IMR-90 (cell line): ENCODE measurements at regions not wholly inside any gene's neighbourhood (a gene's known extent, or its start where the extent isn't known, plus 50 kb on each side); places are given as distances from the start of the nearest gene placed in this dataset.

ENCODE experiments used
- ATAC-seq: fragments of 200-7000 bp; cut with Tn5 transposase; 2 replicates; pipeline ENCODE4 v1.9.1; 2020; ENCODE audit warnings: low read depth, mild to moderate bottlenecking, moderate library complexity
- BruUV-seq: library from RNA; stranded (reverse); fragments of 400-500 nt; replicated peaks from 2 replicates; lab custom pipeline; 2021; lab: Mats Ljungman, UMichigan
- CTCF ChIA-PET: fragments of 300-600 bp; formaldehyde crosslinking; extraction: SDS; loops from one replicate; lab custom pipeline; 2021; ENCODE audit warnings: antibody characterized with exemption; lab: Yijun Ruan, JAX
- POLR2A ChIA-PET: fragments of 300-600 bp; sonication (Branson Sonifier 250); formaldehyde crosslinking; loops from one replicate; lab custom pipeline; 2022; ENCODE audit warnings: antibody characterized with exemption; ENCODE audit not compliant: unreplicated experiment; lab: Charles Lee
- DNase-seq: peaks from one replicate; pipeline ENCODE4 v3.0.0; 2013
- H2AFZ ChIP-seq: replicated peaks from 2 replicates; pipeline ENCODE3; 2013; ENCODE audit warnings: low read length, mild to moderate bottlenecking; ENCODE audit not compliant: poor library complexity
- H2AK5ac ChIP-seq: 2 replicates; pipeline ENCODE4 v1.6.1; 2013; ENCODE audit warnings: low read depth, low read length, inconsistent platforms
- H2AK9ac ChIP-seq: replicated peaks from 2 replicates; pipeline ENCODE3; 2013; ENCODE audit warnings: mild to moderate bottlenecking, low read depth, low read length, moderate library complexity; ENCODE audit not compliant: poor library complexity
- H2BK120ac ChIP-seq: 2 replicates; pipeline ENCODE4 v1.6.1; 2013; ENCODE audit warnings: low read depth, low read length, inconsistent platforms
- H2BK15ac ChIP-seq: 3 replicates; pipeline ENCODE4 v1.6.1; 2013; ENCODE audit warnings: low read depth, low read length, inconsistent platforms
- H2BK20ac ChIP-seq: 2 replicates; pipeline ENCODE4 v1.6.1; 2013; ENCODE audit warnings: low read depth, mild to moderate bottlenecking, inconsistent platforms, low read length, moderate library complexity
- H2BK5ac ChIP-seq: 2 replicates; pipeline ENCODE4 v1.6.1; 2013; ENCODE audit warnings: mild to moderate bottlenecking, low read depth, low read length, inconsistent platforms; ENCODE audit not compliant: poor library complexity, severe bottlenecking
- H3K14ac ChIP-seq: replicated peaks from 2 replicates; pipeline ENCODE4 v1.6.1; 2013; ENCODE audit warnings: low read depth, low read length, inconsistent platforms
- H3K18ac ChIP-seq: 2 replicates; pipeline ENCODE4 v1.6.1; 2013; ENCODE audit warnings: low read depth, low read length, control low read depth
- H3K23ac ChIP-seq: 2 replicates; pipeline ENCODE4 v1.6.1; 2013; ENCODE audit warnings: low read depth, low read length, inconsistent platforms
- H3K27ac ChIP-seq: 2 replicates; pipeline ENCODE4 v1.5.1; 2013; ENCODE audit warnings: mild to moderate bottlenecking, control low read depth, low read length; ENCODE audit not compliant: insufficient read depth
- H3K27me3 ChIP-seq: 2 replicates; pipeline ENCODE4 v1.6.1; 2013; ENCODE audit warnings: low read length; ENCODE audit not compliant: control insufficient read depth, insufficient read depth
- H3K36me3 ChIP-seq: 2 replicates; pipeline ENCODE4 v1.6.1; 2013; ENCODE audit warnings: low read length, mixed read lengths; ENCODE audit not compliant: control insufficient read depth, insufficient read depth
- H3K4ac ChIP-seq: 2 replicates; pipeline ENCODE4 v1.6.1; 2013; ENCODE audit warnings: low read depth, low read length, inconsistent platforms
- H3K4me1 ChIP-seq: 2 replicates; pipeline ENCODE4 v1.6.1; 2013; ENCODE audit warnings: low read length, mixed read lengths; ENCODE audit not compliant: control insufficient read depth, insufficient read depth
- H3K4me2 ChIP-seq: 2 replicates; pipeline ENCODE4 v1.6.1; 2013; ENCODE audit warnings: low read depth, mild to moderate bottlenecking, control low read depth, low read length, moderate library complexity
- H3K4me3 ChIP-seq: 2 replicates; pipeline ENCODE4 v1.5.1; 2013; ENCODE audit warnings: low read depth, mild to moderate bottlenecking, control low read depth, low read length, moderate library complexity; ENCODE audit not compliant: insufficient read depth
- H3K56ac ChIP-seq: 2 replicates; pipeline ENCODE4 v1.6.1; 2013; ENCODE audit warnings: low read length, inconsistent platforms; ENCODE audit not compliant: insufficient read depth; ENCODE audit errors: extremely low read depth
- H3K79me1 ChIP-seq, 2 experiments: 2 replicates each; pipeline ENCODE4 v1.6.1; 2013; ENCODE audit warnings: low read length in 2 of 2, inconsistent platforms in 1 of 2, low read depth in 1 of 2
- H3K9ac ChIP-seq: 2 replicates; pipeline ENCODE4 v1.6.1; 2013; ENCODE audit warnings: low read depth, low read length, control low read depth
- H3K9me1 ChIP-seq: 2 replicates; pipeline ENCODE4 v1.6.1; 2013; ENCODE audit warnings: low read length, inconsistent platforms; ENCODE audit not compliant: insufficient read depth
- H3K9me3 ChIP-seq: 2 replicates; pipeline ENCODE4 v1.6.1; 2013; ENCODE audit warnings: low read length; ENCODE audit not compliant: control insufficient read depth, insufficient read depth
- H4K20me1 ChIP-seq: 2 replicates; pipeline ENCODE4 v1.6.1; 2013; ENCODE audit warnings: low read length, inconsistent platforms; ENCODE audit not compliant: insufficient read depth
- H4K5ac ChIP-seq: 2 replicates; pipeline ENCODE4 v1.6.1; 2013; ENCODE audit warnings: mild to moderate bottlenecking, low read depth, low read length, control low read depth
- H4K8ac ChIP-seq, 2 experiments: 2 replicates each; pipeline ENCODE4 v1.6.1; 2013; ENCODE audit warnings: low read depth in 2 of 2, low read length in 2 of 2, control low read depth in 1 of 2, inconsistent platforms in 1 of 2
- H4K91ac ChIP-seq: 2 replicates; pipeline ENCODE4 v1.6.1; 2013; ENCODE audit warnings: low read depth, low read length, inconsistent platforms; ENCODE audit not compliant: insufficient read depth
- CEBPB ChIP-seq: IDR thresholded peaks from 2 replicates; pipeline ENCODE4 v1.6.1; 2012; ENCODE audit warnings: low read depth, low read length, improper control_type of control experiment
- CHD1 ChIP-seq: IDR thresholded peaks from 2 replicates; pipeline ENCODE4 v1.6.1; 2012; ENCODE audit warnings: low read depth, low read length, improper control_type of control experiment
- FOS ChIP-seq: fragments of 150-350 bp; IDR thresholded peaks from 2 replicates; pipeline ENCODE4 v1.6.1; 2016; ENCODE audit warnings: low read depth, low read length
- MXI1 ChIP-seq: IDR thresholded peaks from 2 replicates; pipeline ENCODE4 v1.6.1; 2012; ENCODE audit warnings: low read depth, mild to moderate bottlenecking, low read length, moderate library complexity, borderline replicate concordance
- POLR2A ChIP-seq: IDR thresholded peaks from 2 replicates; pipeline ENCODE4 v1.6.1; 2012; ENCODE audit warnings: mild to moderate bottlenecking, low read depth, low read length
- RCOR1 ChIP-seq: IDR thresholded peaks from 2 replicates; pipeline ENCODE4 v1.6.1; 2012; ENCODE audit warnings: mild to moderate bottlenecking, low read length, improper control_type of control experiment; ENCODE audit not compliant: insufficient replicate concordance
- RFX5 ChIP-seq: IDR thresholded peaks from 2 replicates; pipeline ENCODE4 v1.8.0; 2012; ENCODE audit warnings: low read depth, mild to moderate bottlenecking, low read length, moderate library complexity
- SMC3 ChIP-seq: fragments of 150-350 bp; IDR thresholded peaks from 2 replicates; pipeline ENCODE4 v1.6.1; 2016; ENCODE audit warnings: low read depth, mild to moderate bottlenecking, antibody characterized with exemption, low read length, moderate library complexity
- WGBS, 2 experiments: methylation state at CpG; one replicate each; pipeline versions ENCODE4 v1.1.5 to v1.1.7; 2013; ENCODE audit warnings: missing lambda C conversion rate in 2 of 2; ENCODE audit not compliant: insufficient read length in 1 of 2; ENCODE audit errors: extremely low coverage in 2 of 2; 5-methylcytosine and 5-hydroxymethylcytosine counted together
- dilution Hi-C: fragments of 300-500 bp; cut with HindIII; formaldehyde crosslinking; loops from one replicate; pipeline ENCODE4 v1.14.3; 2018; ENCODE audit warnings: low sequenced_read_pairs; ENCODE audit not compliant: unreplicated experiment
- in situ Hi-C: fragments of 300-500 bp; cut with MboI; formaldehyde crosslinking; loops from 3 replicates; pipeline ENCODE4 v1.14.3; 2019; ENCODE audit warnings: low sequenced_read_pairs, inconsistent platforms, mixed read lengths
- intact Hi-C: fragments of 100-400 bp; cut with micrococcal nuclease; formaldehyde crosslinking; loops from 2 replicates; pipeline ENCODE4 v1.10.0; 2022

DNA sequence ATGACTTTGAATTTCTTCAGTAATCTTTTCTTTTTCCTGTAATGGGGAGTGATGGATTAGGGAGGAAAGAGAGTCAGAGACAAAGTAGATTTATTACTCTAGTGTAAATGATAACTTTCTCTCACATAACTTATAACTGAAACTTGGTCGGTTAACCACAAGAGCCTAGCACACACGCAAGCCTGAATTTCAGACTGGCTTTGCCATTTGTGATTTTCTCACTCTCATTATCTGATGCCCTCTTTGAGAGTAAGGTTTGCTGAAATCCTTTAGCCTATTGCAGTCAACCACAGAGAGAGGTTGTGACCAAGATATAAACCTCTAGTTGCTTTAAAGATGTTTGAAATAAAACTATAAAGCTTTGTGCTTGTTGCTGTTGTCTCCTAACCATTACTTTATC is 117.9 kb upstream of the NETO1 start:
- no peaks in the 10 kb centered on the region for H3K27me3 ChIP-seq
- H3K23ac ChIP-seq, result no peak overlapping the region
- H4K20me1 ChIP-seq, result no peaks in the 10 kb centered on the region
- H3K18ac ChIP-seq, result no peak overlapping the region
- no peaks in the 10 kb centered on the region for H3K9me1 ChIP-seq
- H2BK20ac ChIP-seq, result no peak overlapping the region
- TF ChIP-seq CEBPB, result no peak
- no peak for TF ChIP-seq POLR2A
- no peak for TF ChIP-seq CHD1
- no peak for TF ChIP-seq FOS
- no peak for TF ChIP-seq RFX5
- TF ChIP-seq MXI1, result no peak
- TF ChIP-seq RCOR1, result no peak
- TF ChIP-seq SMC3, result no peak
- no peaks in the 10 kb centered on the region for H3K36me3 ChIP-seq
- intact Hi-C loops, result no loop called here
- H2AK9ac ChIP-seq, result no peak overlapping the region
- ChIA-PET POLR2A (no interaction called here), CTCF (no interaction called here)
- WGBS, 2 experiments, result no CpG with 5 or more reads among the region's 2 CpGs
- H2BK15ac ChIP-seq, result no peak overlapping the region
- H4K91ac ChIP-seq, result no peak overlapping the region
- ATAC-seq (no peak), DNase-seq (no peak)
- H3K4me2 ChIP-seq, result no peak overlapping the region
- no peak overlapping the region for H4K8ac ChIP-seq
- BruUV-seq, result no TSS peak
- H2AK5ac ChIP-seq, result no peak overlapping the region
- H3K4me1 ChIP-seq, result no peaks in the 10 kb centered on the region
- H3K9me3 ChIP-seq, result no peaks in the 10 kb centered on the region
- in situ Hi-C loops, result no loop called here
- H2AFZ ChIP-seq, result no peak overlapping the region
- no peak overlapping the region for H2BK5ac ChIP-seq
- H3K27ac ChIP-seq, result no peak overlapping the region
- H3K4me3 ChIP-seq, result no peak overlapping the region
- no peak overlapping the region for H2BK120ac ChIP-seq
- no peaks in the 10 kb centered on the region for H3K79me1 ChIP-seq
- H3K9ac ChIP-seq, result no peak overlapping the region
- no peak overlapping the region for H3K56ac ChIP-seq
- dilution Hi-C loops, result no loop called here
- no peak overlapping the region for H3K4ac ChIP-seq
- H4K5ac ChIP-seq, result no peak overlapping the region
- no peak overlapping the region for H3K14ac ChIP-seq
